ENCODE measurements at regions not wholly inside any gene's neighbourhood (a gene's known extent, or its start where the extent isn't known, plus 50 kb on each side); places are given as distances from the start of the nearest gene placed in this dataset.

DNA sequence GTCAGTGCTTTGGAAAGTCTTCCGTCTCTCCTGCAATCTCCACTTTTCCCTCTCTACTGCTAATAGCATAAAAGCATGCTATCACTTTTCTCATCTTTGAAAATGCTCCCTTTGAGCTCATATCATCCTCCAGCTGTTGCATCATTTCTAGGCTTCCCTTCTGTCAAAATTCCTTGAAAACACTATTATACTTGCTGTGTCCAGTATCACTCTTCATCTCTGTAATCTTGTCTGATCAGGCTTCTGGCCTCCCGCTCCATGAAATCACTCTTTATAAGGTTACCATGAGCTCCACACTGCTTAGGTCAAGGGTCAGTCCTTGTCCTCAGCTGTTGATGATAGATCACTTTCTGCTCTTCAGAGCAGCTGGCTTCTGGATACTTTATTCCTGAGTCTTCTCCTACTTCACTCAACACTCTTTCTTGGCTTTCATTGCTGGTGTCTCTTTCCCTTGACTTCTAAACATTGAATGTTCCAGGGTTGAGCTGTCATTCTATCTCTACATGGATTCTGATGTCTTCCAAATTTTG is 50.9 kb upstream of the SPTSSB start:
- H3K4me3 ChIP-seq (ENCODE audit: low read depth, low read length): no peak overlapping the region
- no peak for DNase-seq (ENCODE audit: low read depth)
- no peak for TF ChIP-seq CTCF (IDR thresholded peaks at IDR 0.05; ENCODE audit: insufficient read depth, low read depth, low read length)
